ENCODE measurements at regions not wholly inside any gene's neighbourhood (a gene's known extent, or its start where the extent isn't known, plus 50 kb on each side); places are given as distances from the start of the nearest gene placed in this dataset.
"Not testable (repeated sequence)": the region's sequence is repeated elsewhere in the genome, so short reads cannot be mapped to it uniquely, and the experiment has no call there.

- no peak for DNase-seq
Measured at GRCh38 chr1:99546432-99547416, 99.2 kb upstream of the PALMD start.

- no peak for DNase-seq
Measured at GRCh38 chr1:99548943-99549605, 96.8 kb upstream of the PALMD start.

GRCh38 chr1:99550198-99550597, 95.7 kb upstream of the PALMD start:
- DNase-seq, result no peak

- no peak for DNase-seq
Measured at GRCh38 chr1:99551812-99552614, 93.9 kb upstream of the PALMD start.

GRCh38 chr1:99553301-99553700, 92.6 kb upstream of the PALMD start:
- no peak for DNase-seq

- DNase-seq, result not testable (repeated sequence)
Measured at GRCh38 chr1:99553819-99554218, 92.1 kb upstream of the PALMD start.

- no peak for DNase-seq
Measured at GRCh38 chr1:99554727-99555126, 91.2 kb upstream of the PALMD start.

GRCh38 chr1:99557546-99558202, 88.2 kb upstream of the PALMD start:
- DNase-seq, result no peak

GRCh38 chr1:99559166-99559565, 86.7 kb upstream of the PALMD start:
- DNase-seq, result no peak

- DNase-seq, result no peak
Measured at GRCh38 chr1:99560207-99561040, 85.5 kb upstream of the PALMD start.

GRCh38 chr1:99561952-99562351, 84.0 kb upstream of the PALMD start:
- DNase-seq, result no peak

GRCh38 chr1:99565606-99566289, 80.2 kb upstream of the PALMD start:
- DNase-seq, result no peak

- no peak for DNase-seq
Measured at GRCh38 chr1:99566290-99567021, 79.5 kb upstream of the PALMD start.

- DNase-seq, result no peak
Measured at GRCh38 chr1:99570486-99571089, 75.3 kb upstream of the PALMD start.

- DNase-seq, result no peak
Measured at GRCh38 chr1:99571092-99571734, 74.7 kb upstream of the PALMD start.

GRCh38 chr1:99573431-99574217, 72.3 kb upstream of the PALMD start:
- no peak for DNase-seq

GRCh38 chr1:99577313-99577712, 68.6 kb upstream of the PALMD start:
- DNase-seq, result no peak

- DNase-seq, result no peak
Measured at GRCh38 chr1:99579691-99580172, 66.2 kb upstream of the PALMD start.

Measured in effector CD4-positive, alpha-beta T cell (primary cell).